HG03045 (cell line): ENCODE measurements at regions not wholly inside any gene's neighbourhood (a gene's known extent, or its start where the extent isn't known, plus 50 kb on each side); places are given as distances from the start of the nearest gene placed in this dataset.
"Not testable (repeated sequence)": the region's sequence is repeated elsewhere in the genome, so short reads cannot be mapped to it uniquely, and the experiment has no call there.

Source experiments
- ATAC-seq: cut with Tn5 transposase; IDR thresholded peaks from one replicate; pipeline ENCODE4 v1.9.1; 2021; ENCODE audit warnings: mild to moderate bottlenecking, moderate library complexity; ENCODE audit not compliant: unreplicated experiment

- ATAC-seq: not testable (repeated sequence)
Observed at GRCh38 chr15:22238959-22239805, 158.9 kb downstream of the OR4M2 start.

DNA sequence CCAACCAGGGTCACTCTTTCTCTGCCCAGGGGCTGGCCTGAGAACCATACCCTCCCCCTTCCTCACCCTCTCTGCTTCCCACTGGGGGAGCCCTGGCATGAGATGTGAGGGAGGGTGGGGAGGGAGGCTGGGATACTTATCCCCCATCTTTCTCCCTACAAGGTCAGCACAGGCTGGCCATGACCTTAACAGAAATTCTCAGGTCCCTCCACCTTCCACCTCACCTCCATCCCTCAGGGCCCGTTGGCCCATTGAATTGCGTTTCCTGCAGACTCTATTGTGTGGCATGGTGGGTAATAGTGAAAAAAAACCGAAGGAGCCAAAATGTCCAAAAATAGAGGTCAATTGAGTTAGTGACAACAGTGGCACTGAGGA lies 159.5 kb downstream of the OR4M2 start:
- ATAC-seq: no peak

- ATAC-seq: no peak
Observed at GRCh38 chr15:22240403-22240802, 160.1 kb downstream of the OR4M2 start.

- no peak for ATAC-seq
Observed at GRCh38 chr15:22240986-22241385, 160.7 kb downstream of the OR4M2 start.

DNA sequence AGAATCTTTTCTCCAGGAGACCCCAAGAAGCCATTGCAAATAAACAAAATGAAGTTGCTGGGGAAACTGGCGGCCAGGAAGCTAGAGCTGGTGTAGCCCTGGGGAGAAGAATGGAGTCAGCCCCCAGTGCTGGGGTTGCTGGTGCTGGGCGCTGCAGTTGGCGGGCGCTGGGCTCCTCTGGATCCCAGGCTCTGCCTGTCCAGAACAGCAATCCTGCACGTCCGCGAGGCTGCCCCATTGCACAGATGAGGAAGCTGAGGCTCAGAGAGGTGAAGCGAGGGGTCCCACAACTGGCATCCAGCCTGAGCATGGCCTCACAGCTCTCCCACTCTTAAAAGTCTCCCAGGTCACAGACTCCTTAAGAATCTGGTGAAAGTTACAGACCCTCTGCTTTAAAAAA lies 161.1 kb downstream of the OR4M2 start:
- ATAC-seq: no peak

GRCh38 chr15:22242311-22242710 lies 162.0 kb downstream of the OR4M2 start:
- not testable (repeated sequence) for ATAC-seq

GRCh38 chr15:22243440-22244130 lies 163.3 kb downstream of the OR4M2 start:
- no peak for ATAC-seq

DNA sequence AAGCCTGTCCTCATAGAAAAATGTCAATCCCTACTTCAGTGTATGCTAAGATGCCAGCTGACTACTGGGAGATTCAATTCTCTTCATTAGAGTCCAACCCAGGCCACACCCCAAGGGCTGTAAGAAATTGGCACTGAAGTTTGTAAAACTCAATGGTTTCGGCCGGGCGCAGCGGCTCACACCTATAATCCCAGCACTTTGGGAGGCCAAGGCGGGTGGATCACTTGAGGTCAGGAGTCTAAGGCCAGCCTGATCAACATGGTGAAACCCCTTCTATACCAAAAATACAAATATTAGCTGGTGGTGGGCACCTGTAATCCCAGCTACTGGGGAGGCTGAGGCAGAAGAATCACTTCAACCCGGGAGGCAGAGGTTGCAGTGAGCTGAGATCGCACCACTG lies 169.2 kb downstream of the OR4M2 start:
- ATAC-seq: not testable (repeated sequence)

DNA sequence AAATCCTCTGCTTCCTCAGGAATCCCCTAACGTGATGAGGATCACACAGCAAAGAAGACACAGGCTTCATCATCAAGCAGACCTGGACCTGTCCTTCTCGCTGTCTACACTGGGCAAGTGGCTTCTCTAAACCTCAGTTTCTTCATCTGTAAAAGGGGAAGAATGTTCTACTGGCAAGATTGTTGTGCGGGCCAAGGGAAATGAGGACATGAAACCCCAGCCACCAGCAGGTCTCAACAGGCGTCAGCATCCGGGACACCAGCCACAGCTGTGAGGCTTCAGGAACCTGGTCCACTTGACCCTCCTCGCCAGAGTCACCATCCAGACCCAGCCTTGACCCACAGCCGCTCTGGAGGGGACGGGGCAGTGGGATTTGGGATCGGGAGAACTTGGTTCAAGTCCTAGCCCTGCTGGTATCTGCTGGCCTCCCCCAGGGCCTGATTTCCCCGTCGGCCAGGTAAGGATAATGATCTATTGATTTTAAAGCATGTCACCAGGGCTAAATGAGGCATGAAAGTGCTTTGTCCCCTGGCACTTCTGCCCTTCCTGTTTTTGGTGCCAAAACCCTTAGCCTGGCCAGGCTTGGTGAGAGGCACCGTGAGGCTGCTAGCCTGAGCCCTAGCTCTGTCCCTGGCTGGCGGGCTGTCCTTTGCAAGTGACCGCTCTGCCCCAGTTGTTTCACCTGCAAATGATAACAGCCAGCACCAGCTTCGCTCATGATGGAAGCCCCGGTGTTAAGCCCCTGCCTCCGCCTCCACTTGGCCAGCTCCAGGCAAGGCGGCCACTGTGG lies 170.4 kb downstream of the OR4M2 start:
- not testable (repeated sequence) for ATAC-seq

GRCh38 chr15:22251422-22251821 lies 171.1 kb downstream of the OR4M2 start:
- ATAC-seq: no peak

DNA sequence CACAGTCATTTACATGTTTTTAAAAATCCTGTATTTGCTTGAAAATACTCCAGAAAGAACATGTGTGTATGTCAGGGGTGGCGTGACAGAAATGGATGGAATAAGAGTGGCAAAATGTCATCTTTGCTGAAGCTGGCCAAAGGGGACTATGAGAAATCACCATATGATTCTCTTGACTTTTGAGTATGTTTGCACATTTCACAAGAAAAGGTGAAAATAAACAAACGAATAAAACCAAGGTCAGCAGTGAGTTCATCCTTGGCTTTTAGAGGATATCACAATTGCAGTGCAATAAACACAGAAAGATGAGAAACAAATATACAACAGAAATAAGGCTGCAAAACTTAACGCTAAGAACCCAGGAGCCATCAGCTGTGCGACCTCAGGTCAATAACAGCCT lies 171.7 kb downstream of the OR4M2 start:
- not testable (repeated sequence) for ATAC-seq

DNA sequence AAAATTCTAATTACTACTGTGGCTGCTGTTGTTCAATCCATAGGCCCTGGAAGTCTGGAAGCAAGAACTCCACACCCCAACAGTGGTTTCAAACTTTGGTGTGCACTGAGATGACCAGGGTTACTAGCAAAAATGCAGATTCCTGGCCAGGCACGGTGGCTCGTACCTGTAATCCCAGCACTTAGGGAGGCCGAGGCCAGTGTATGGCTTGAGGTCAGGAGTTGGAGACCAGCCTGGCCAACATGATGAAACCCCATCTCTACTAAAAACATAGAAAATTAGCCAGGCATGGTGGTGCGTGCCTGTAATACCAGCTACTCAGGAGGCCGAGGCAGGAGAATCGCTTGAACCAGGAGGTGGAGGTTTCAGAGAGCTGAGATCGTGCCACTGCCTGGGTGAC lies 172.2 kb downstream of the OR4M2 start:
- not testable (repeated sequence) for ATAC-seq

- ATAC-seq: not testable (repeated sequence)
Observed at GRCh38 chr15:22253002-22253675, 172.8 kb downstream of the OR4M2 start.

DNA sequence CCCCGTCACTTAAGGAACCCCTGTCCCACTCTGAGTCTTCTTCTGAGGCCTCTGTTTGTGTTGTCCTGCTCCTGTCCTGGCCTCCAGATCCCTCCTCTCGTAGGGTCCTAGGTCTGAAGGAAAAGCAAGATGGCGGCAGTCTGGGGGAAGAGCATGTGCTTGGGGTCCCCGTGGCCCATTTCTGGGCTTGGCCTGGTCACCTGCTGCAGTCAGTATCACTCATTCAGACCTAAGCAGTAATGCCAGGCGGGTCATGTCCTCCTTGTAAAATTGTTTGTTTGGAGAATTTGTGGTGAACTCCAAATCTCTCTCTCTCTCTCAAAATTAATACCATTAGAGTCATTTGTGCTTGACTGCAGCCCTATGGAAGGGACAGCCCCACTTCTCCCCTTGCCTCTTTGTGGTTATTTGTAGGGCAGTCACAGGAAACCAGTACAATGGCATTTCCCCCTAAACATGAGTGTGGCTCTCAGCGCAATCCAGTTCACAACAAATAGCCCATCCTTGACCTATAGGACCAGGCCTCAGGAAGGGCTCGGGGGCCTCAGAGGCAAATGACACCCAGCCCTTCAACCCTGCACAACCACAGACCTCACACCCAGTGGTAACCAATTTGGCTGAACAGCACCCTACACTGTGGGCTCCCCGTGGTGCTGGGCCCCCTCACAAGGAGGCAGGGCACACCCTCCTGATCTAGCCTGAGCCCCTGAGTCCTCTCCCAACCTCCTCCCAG lies 173.5 kb downstream of the OR4M2 start:
- peak; percentile 70 for ATAC-seq

GRCh38 chr15:22254409-22255045 lies 174.2 kb downstream of the OR4M2 start:
- ATAC-seq: not testable (repeated sequence)

DNA sequence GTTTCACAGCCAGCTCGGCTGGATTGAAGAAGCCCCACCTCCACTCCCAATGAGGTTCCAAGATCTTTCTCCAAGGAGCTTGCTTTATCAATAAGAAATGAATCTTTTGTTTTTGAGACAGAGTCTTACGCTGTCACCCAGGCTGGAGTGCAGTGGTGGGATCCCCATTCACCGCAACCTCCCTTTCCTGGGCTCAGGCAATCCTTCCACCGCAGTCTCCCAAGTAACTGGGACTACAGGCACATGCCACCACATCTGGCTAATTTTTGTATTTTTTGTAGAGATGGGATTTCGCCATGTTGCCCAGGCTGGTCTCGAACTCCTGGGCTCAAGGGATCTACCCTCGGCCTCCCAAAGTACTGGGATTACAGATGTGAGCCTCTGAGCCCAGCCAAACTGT lies 175.3 kb downstream of the OR4M2 start:
- not testable (repeated sequence) for ATAC-seq

- not testable (repeated sequence) for ATAC-seq
Observed at GRCh38 chr15:22256389-22257046, 176.2 kb downstream of the OR4M2 start.

- no peak for ATAC-seq
Observed at GRCh38 chr15:22257047-22258008, 177.0 kb downstream of the OR4M2 start.
